Keratinocyte (primary cell): ENCODE measurements at regions not wholly inside any gene's neighbourhood (a gene's known extent, or its start where the extent isn't known, plus 50 kb on each side); places are given as distances from the start of the nearest gene placed in this dataset.

Source experiments
- CTCF ChIP-seq, 3 experiments: IDR thresholded peaks in 1 of 3; conservative IDR thresholded peaks in 1 of 3; optimal IDR thresholded peaks in 1 of 3; 2 replicates in 2 of 3; 3 replicates in 1 of 3; pipeline versions ENCODE3 to v1.5.1; 2011; ENCODE audit warnings: low read length in 3 of 3, mild to moderate bottlenecking in 3 of 3, moderate library complexity in 2 of 3, control low read depth in 1 of 3, inconsistent platforms in 1 of 3; ENCODE audit not compliant: insufficient read depth in 2 of 3; ENCODE audit errors: extremely low read depth in 1 of 3
- EZH2 ChIP-seq: IDR thresholded peaks from one replicate; pipeline ENCODE4 v1.6.1; 2012; ENCODE audit warnings: inconsistent platforms, mild to moderate bottlenecking, low read length, moderate library complexity

GRCh38 chr6:4603291-4603690, 172.9 kb upstream of the CDYL start:
- TF ChIP-seq EZH2, result no peak
- TF ChIP-seq CTCF (optimal IDR thresholded peaks at IDR 0.05 in 1 of 3, IDR thresholded peaks at IDR 0.05 in 1 of 3, conservative IDR thresholded peaks at IDR 0.05 in 1 of 3; ENCODE audit: extremely low read depth in 1 of 3, insufficient read depth in 2 of 3, low read length in 3 of 3), result no peak
